ENCODE measurements at regions not wholly inside any gene's neighbourhood (a gene's known extent, or its start where the extent isn't known, plus 50 kb on each side); places are given as distances from the start of the nearest gene placed in this dataset.

DNA sequence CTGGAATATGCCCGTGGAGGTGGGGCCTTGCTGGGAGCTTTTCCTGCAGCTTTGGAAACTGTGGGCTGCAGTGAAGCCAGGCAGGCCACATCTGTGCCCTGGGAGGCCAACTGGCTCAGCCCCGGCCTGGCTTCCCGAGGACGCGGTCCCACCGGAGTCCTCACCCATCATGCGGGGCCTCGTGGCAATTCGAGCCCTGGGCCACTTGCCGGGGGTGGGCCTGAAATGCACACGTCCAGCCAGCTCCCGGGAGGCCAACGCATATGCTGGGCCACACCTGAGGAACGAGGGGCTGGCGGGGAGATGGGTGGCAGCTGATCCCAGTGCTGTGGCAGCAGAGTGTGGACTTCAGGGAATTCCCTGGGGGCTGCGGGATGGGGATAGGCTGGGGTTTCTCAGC lies 172.4 kb upstream of the GSE1 start:
- H3K4me1 ChIP-seq (ENCODE audit: insufficient read depth, low read length), result peaks cover 17% of the 10 kb centered on the region
- H3K4me3 ChIP-seq (ENCODE audit: low read depth in 1 of 2, low read length in 2 of 2), result no peak overlapping the region
- H3K27me3 ChIP-seq (ENCODE audit: insufficient read depth, low read length, poor library complexity), result no peaks in the 10 kb centered on the region
- no peak overlapping the region for H3K9ac ChIP-seq (ENCODE audit: low read depth, low read length)
- H4K20me1 ChIP-seq (ENCODE audit: insufficient read depth, low read length), result no peaks in the 10 kb centered on the region
- H2AFZ ChIP-seq (ENCODE audit: low read depth, low read length), result no peak overlapping the region
- H3K36me3 ChIP-seq (ENCODE audit: insufficient read depth, low read length), result no peaks in the 10 kb centered on the region
- H3K9me3 ChIP-seq (ENCODE audit: insufficient read depth, low read length, severe bottlenecking), result no peaks in the 10 kb centered on the region
- TF ChIP-seq, protein P1, sequence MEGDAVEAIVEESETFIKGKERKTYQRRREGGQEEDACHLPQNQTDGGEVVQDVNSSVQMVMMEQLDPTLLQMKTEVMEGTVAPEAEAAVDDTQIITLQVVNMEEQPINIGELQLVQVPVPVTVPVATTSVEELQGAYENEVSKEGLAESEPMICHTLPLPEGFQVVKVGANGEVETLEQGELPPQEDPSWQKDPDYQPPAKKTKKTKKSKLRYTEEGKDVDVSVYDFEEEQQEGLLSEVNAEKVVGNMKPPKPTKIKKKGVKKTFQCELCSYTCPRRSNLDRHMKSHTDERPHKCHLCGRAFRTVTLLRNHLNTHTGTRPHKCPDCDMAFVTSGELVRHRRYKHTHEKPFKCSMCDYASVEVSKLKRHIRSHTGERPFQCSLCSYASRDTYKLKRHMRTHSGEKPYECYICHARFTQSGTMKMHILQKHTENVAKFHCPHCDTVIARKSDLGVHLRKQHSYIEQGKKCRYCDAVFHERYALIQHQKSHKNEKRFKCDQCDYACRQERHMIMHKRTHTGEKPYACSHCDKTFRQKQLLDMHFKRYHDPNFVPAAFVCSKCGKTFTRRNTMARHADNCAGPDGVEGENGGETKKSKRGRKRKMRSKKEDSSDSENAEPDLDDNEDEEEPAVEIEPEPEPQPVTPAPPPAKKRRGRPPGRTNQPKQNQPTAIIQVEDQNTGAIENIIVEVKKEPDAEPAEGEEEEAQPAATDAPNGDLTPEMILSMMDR (IDR thresholded peaks at IDR 0.05; ENCODE audit: borderline replicate concordance, extremely low read depth, low read length, poor library complexity, severe bottlenecking), result no peak
- TF ChIP-seq EZH2 (IDR thresholded peaks at IDR 0.05; ENCODE audit: borderline replicate concordance, low read depth, low read length, severe bottlenecking), result no peak
- no peak for ATAC-seq (ENCODE audit: insufficient read depth, low read depth)
- H3K4me2 ChIP-seq (ENCODE audit: insufficient read depth, low read length), result no peak overlapping the region
- DNase-seq, result no peak
- 0 out of 2 replicates have a peak overlapping the region, but pooled peaks have one; percentile 38 for H3K27ac ChIP-seq (ENCODE audit: low read length)
- H3K79me2 ChIP-seq (ENCODE audit: insufficient read depth, low read length), result no peaks in the 10 kb centered on the region

DNA sequence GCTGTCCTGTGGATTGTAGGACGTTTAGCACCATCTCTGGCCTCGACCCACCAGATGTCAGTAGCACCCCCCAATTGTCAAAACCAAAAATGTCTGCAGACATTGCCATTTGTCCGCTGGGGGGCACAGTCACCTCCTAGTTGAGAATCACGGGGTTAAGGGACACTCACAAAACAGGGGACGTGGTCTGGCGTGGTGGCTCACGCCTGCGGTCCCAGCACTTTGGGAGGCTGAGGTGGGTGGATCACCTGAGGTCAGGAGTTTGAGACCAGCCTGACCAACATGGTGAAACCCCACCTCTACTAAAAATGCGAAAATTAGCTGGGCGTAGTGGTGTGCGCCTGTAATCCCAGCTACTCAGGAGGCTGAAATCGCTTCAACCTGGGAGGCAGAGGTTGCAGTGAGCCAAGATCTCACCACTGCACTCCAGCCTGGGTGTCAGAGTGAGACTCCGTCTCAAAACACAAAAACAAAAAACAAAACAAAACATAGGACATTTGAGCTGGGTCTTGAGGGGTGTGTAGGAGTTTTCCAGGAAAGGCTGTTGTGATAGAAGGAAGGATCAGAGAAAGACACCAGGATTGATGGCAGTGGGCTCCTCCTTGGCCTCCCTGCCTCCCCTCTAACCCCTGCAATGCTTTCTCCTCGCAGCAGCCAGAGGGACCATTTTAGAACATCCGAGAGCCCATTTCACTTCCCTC lies 171.8 kb upstream of the GSE1 start:
- no peaks in the 10 kb centered on the region for H3K27me3 ChIP-seq (ENCODE audit: insufficient read depth, low read length, poor library complexity)
- H3K27ac ChIP-seq (ENCODE audit: low read length), result peak overlapping the region; percentile 12; the same call in 1 of the 2 replicates
- no peak overlapping the region for H2AFZ ChIP-seq (ENCODE audit: low read depth, low read length)
- no peak overlapping the region for H3K4me2 ChIP-seq (ENCODE audit: insufficient read depth, low read length)
- DNase-seq (peak; percentile 49), ATAC-seq (ENCODE audit: insufficient read depth, low read depth) (no peak)
- H3K79me2 ChIP-seq (ENCODE audit: insufficient read depth, low read length), result no peaks in the 10 kb centered on the region
- H3K4me1 ChIP-seq (ENCODE audit: insufficient read depth, low read length), result peaks cover 22% of the 10 kb centered on the region
- H3K9ac ChIP-seq (ENCODE audit: low read depth, low read length), result no peak overlapping the region
- no peaks in the 10 kb centered on the region for H3K9me3 ChIP-seq (ENCODE audit: insufficient read depth, low read length, severe bottlenecking)
- no peaks in the 10 kb centered on the region for H3K36me3 ChIP-seq (ENCODE audit: insufficient read depth, low read length)
- TF ChIP-seq, protein P1 (IDR thresholded peaks at IDR 0.05; ENCODE audit: borderline replicate concordance, extremely low read depth, low read length, poor library complexity, severe bottlenecking), result peak; percentile 51
- no peak for TF ChIP-seq EZH2 (IDR thresholded peaks at IDR 0.05; ENCODE audit: borderline replicate concordance, low read depth, low read length, severe bottlenecking)
- no peaks in the 10 kb centered on the region for H4K20me1 ChIP-seq (ENCODE audit: insufficient read depth, low read length)
- H3K4me3 ChIP-seq (ENCODE audit: low read depth in 1 of 2, low read length in 2 of 2), result no peak overlapping the region

DNA sequence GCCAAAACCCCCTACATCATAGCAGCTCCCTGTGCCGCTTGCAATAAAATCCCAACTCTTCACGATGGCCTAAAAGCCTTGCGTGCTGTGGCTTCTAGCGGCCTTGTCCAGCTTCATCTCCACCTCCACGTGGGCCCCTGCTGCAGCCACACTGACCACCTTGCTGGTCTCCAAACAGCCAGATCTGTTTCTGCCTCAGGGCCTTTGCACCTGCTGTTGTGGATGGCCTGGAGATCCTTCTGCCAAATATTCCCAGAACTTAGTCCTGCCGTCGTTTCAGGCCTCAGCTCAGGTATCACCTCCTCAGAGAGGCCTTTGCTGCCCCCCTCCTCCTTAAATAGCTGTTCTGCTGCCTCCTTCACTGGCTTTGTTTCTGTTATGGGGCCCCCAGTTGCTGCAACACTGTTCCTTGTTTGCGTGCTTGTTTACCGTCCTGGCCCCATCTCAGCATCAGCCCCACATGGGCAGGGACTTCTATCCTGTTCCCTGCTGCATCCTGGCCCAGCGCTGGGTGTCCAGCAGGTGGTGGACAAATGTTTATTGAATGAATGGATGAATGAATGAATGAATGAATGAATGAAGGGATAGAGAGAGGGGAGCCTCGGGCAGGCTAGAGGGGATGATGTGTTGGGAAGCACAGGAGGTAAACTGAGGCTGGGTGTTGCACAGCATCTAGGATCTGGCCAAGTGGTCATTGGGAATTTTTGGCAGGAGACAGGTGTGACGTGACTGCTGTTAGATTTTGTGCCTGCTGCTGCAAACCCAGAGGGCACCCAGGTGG lies 171.0 kb upstream of the GSE1 start:
- Histone ChIP-seq H3K27me3 (ENCODE audit: insufficient read depth, low read length, poor library complexity) (no peaks in the 10 kb centered on the region), H3K36me3 (ENCODE audit: insufficient read depth, low read length) (no peaks in the 10 kb centered on the region), H3K9ac (ENCODE audit: low read depth, low read length) (no peak overlapping the region), H2AFZ (ENCODE audit: low read depth, low read length) (no peak overlapping the region), H4K20me1 (ENCODE audit: insufficient read depth, low read length) (no peaks in the 10 kb centered on the region), H3K9me3 (ENCODE audit: insufficient read depth, low read length, severe bottlenecking) (no peaks in the 10 kb centered on the region), H3K4me2 (ENCODE audit: insufficient read depth, low read length) (no peak overlapping the region), H3K79me2 (ENCODE audit: insufficient read depth, low read length) (no peaks in the 10 kb centered on the region), H3K4me3 (ENCODE audit: low read depth in 1 of 2, low read length in 2 of 2) (no peak overlapping the region), H3K4me1 (ENCODE audit: insufficient read depth, low read length) (peaks cover 30% of the 10 kb centered on the region), H3K27ac (ENCODE audit: low read length) (peak overlapping the region; percentile 12; the same call in 1 of the 2 replicates)
- TF ChIP-seq, protein P1 (IDR thresholded peaks at IDR 0.05; ENCODE audit: borderline replicate concordance, extremely low read depth, low read length, poor library complexity, severe bottlenecking), result no peak
- no peak for TF ChIP-seq EZH2 (IDR thresholded peaks at IDR 0.05; ENCODE audit: borderline replicate concordance, low read depth, low read length, severe bottlenecking)
- no peak for ATAC-seq (ENCODE audit: insufficient read depth, low read depth)
- no peak for DNase-seq
